ENCODE measurements at regions not wholly inside any gene's neighbourhood (a gene's known extent, or its start where the extent isn't known, plus 50 kb on each side); places are given as distances from the start of the nearest gene placed in this dataset.
"Not testable (repeated sequence)": the region's sequence is repeated elsewhere in the genome, so short reads cannot be mapped to it uniquely, and the experiment has no call there.

DNA sequence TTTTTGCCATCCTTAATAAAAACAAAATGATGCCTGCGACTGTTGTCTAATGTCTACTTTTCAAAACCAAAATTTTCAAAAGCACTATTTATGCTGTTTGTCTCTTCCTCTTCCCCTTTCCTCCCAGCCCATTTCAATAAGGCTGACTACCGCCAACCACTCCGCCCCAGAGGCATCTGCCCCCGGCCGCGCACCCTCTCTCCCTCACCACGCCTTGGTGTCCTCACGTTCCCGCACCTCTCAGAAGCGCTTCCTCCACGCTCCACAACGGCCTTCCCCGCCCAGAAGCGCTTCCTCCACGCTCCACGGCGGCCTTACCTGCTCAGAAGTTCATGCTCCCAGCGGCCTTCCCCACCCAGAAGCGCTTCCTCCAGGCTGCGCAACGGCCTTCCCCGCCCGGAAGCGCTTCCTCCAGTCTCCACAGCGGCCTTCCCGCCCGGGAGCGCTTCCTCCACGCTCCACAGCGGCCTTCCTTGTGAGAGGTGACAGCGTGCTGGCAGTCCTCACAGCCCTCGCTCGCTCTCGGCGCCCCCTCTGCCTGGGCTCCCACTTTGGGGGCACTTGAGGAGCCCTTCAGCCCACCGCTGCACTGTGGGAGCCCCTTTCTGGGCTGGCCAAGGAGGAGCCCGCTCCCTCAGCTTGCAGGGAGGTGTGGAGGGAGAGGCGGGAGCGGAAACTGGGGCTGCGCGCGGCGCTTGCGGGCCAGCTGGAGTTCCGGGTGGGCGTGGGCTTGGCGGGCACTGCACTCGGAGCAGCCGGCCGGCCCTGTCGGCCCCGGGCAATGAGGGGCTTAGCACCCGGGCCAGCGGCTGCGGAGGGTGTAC lies 490.4 kb upstream of the ZFP42 start:
- no peak for DNase-seq

GRCh38 chr4:187505798-187506141 lies 489.8 kb upstream of the ZFP42 start:
- not testable (repeated sequence) for DNase-seq

DNA sequence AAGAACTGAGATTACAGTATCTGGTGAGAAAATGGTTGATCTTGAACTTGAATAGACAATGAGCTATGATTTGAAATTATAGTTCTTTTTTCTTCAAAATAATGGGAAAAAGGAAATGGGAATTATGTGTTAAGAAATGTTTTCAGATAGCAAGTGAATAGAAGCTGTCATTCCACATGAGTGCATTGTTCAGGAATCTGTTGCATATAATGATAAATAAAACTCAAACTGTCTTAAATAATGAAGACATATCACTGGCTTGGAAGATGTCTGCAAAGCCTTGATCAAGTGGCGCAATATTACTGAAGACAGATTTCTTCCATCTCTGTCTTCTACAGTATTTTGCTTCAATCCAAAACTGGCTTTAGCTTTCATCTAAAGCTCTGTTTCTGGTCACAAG lies 479.3 kb upstream of the ZFP42 start:
- no peak for DNase-seq

- no peak for DNase-seq
Measured at GRCh38 chr4:187541666-187542065, 453.9 kb upstream of the ZFP42 start.

GRCh38 chr4:187544461-187545053 lies 451.0 kb upstream of the ZFP42 start:
- DNase-seq, result no peak

GRCh38 chr4:187547316-187547715 lies 448.3 kb upstream of the ZFP42 start:
- no peak for DNase-seq

GRCh38 chr4:187550256-187550950 lies 445.2 kb upstream of the ZFP42 start:
- no peak for DNase-seq

GRCh38 chr4:187552781-187553180 lies 442.8 kb upstream of the ZFP42 start:
- no peak for DNase-seq

DNA sequence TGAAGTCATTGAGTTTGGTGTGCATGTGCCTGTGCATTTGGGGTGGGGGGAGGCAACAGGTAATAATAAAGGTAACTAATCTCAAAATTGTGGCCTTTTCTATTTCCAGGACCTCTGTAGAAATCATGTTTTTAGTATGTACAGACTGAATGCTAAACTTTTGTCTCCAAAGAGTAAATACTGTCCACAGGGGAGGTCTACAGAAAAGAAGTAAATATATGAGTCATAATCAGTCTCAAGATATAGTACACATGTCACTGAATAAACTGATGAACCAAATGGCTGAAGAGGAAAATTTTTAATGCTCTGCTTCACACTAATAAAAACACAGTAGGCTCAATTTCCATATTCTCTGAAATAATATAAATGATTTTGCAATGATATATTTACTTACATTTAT lies 440.4 kb upstream of the ZFP42 start:
- no peak for DNase-seq

- DNase-seq, result no peak
Measured at GRCh38 chr4:187558391-187558790, 437.2 kb upstream of the ZFP42 start.

- no peak for DNase-seq
Measured at GRCh38 chr4:187562345-187562744, 433.2 kb upstream of the ZFP42 start.

DNA sequence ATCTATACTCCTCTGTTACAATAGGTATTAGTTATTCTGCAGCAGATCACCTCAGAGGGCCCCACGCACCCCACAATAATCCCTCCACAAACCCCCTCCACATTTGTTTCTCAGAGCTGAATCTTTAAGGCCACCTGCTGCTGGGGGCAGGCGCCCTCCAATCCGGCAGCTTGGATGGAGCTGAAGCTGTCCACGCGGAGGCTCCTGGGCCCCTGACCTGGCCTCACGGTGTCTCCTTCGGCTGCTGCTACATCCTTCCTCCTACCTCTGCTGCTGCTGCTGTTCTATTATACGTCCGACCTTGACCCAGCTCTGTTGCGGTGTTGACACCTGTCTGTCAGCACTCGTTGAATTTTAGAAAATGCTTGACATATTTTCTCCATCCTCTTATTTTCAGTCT lies 430.2 kb upstream of the ZFP42 start:
- DNase-seq, result no peak

- no peak for DNase-seq
Measured at GRCh38 chr4:187569871-187570270, 425.7 kb upstream of the ZFP42 start.

- DNase-seq, result no peak
Measured at GRCh38 chr4:187575706-187576105, 419.9 kb upstream of the ZFP42 start.

DNA sequence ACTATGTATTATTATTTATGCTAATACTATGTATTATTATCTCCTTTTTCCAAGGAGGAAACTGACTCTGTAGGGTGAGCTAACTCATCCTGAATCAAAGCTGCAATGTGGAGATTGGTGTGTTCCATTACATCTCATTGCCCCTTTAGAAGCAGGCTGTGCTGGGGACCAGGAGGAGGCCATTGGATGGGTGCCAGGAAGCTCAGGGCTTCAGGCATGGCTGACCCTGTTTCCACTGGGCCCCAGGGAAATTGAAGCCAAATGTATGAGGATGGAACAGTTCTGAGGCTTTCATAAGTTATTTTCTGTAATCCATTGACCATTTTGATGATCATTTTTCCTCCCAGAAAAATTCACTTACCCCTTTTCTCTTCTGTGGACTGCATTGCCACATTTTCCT lies 418.8 kb upstream of the ZFP42 start:
- no peak for DNase-seq

GRCh38 chr4:187577941-187578480 lies 417.6 kb upstream of the ZFP42 start:
- no peak for DNase-seq

- DNase-seq, result no peak
Measured at GRCh38 chr4:187586892-187587291, 408.7 kb upstream of the ZFP42 start.

DNA sequence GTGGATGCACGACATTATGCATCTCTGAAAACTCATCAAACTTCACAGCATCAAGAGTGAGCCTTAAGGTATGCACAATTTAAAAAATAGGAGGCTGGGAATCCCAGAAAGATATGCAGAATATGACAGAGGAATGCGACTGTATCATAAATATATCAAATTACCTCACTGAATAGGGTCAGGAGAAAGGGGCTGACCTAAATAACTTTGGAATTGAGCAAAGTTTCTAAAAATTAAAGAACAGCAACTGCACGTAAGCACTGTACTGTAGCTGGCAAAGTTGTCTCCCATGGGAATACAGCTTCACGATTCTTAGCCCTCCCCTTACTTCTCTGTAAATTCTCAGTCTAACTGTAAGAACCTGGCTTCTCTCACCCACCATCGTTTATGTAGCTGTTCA lies 397.4 kb upstream of the ZFP42 start:
- no peak for DNase-seq

DNA sequence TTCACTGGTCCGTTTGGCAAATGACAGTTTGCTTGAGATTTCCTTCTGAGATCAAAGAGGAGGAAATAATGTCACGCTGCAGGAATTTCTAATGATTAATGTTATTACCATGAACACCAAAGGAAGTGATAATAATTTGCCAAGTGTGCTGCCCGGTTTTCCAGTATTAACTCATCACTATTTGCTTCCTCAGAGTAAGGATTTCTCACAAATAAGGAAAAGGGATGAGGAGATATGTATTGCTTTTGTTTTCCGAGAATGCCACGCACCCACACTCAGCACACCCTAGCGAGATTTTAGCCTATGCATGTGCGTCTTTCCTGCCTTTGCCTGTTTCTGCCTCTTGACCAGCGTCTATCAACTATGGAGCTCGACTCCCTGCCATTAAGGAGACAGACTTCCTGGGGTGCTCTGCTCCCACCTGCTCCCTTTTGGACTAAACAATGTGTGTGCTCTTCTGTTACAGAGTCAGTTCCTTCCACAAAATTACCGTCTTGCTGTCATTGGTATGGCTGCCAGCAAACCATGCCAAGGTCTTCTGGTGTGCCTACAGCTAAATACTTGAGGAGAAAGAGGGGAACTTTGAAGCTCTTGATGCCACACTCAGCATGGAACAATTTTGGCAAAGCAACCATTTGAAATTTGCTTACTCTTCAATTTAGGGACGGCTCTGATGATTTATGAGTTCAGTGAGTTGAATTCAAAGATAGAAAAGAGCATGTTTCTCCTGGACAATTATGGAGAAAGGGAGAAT lies 393.1 kb upstream of the ZFP42 start:
- DNase-seq, result no peak

GRCh38 chr4:187603093-187604025 lies 392.2 kb upstream of the ZFP42 start:
- DNase-seq, result no peak

DNA sequence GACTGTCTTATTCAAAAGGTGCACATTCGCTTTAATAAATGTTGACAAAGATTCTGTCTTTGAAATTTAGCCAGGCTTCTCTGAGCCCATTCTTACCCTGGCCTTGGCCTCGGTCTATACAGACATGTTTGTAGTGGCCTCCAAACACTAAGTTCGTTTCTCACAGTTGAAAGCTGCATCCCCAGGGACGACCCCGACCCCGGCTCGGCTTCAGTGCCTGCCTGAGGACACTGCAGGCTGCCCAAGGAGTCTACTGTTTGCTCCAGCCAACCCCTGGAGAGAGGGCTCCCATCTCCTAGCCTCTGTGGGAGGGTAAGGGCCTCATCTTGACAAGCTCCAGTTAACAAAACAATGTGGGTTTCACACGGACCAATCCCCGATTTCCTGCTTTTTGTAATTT lies 390.6 kb upstream of the ZFP42 start:
- DNase-seq, result no peak

- peak in 1 of 5 donors; percentile 1 for DNase-seq
Measured at GRCh38 chr4:187606581-187606980, 389.0 kb upstream of the ZFP42 start.
